HG03442 (cell line): ENCODE measurements at regions not wholly inside any gene's neighbourhood (a gene's known extent, or its start where the extent isn't known, plus 50 kb on each side); places are given as distances from the start of the nearest gene placed in this dataset.
A peak's percentile ranks its signal among the peaks of the same experiment; 100 is the strongest.

Experiments
- ATAC-seq: cut with Tn5 transposase; IDR thresholded peaks from one replicate; pipeline ENCODE4 v1.9.1; 2021; ENCODE audit warnings: mild to moderate bottlenecking, moderate library complexity; ENCODE audit not compliant: unreplicated experiment

DNA sequence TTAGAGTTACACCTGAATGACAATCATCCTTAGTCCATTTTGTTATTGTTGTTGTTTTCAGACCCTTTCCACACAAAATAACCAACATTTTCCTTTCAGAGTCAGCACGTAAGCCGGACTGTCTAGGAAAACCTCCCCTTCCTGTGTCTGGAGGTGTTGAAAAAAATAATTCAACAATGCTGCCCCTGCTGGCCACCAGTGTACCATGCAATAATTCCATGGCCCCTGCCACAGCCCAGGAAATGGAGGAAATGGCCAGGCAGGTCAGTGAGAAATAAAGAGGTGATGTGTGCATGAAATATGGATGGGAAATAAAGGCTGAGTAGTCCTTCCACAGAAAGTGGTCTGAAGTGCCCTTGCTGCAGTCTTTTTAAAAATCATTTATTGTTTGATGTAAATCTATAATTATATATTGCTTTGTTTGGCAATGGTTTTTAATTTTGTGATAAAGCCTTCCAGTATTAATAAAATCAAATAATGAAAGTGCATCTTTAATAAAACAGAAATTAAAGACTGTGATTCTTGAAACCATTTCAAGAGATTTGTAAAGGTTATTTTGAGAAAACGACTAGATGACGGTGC lies 152.8 kb upstream of the PAPPA start:
- ATAC-seq: peak; percentile 86

DNA sequence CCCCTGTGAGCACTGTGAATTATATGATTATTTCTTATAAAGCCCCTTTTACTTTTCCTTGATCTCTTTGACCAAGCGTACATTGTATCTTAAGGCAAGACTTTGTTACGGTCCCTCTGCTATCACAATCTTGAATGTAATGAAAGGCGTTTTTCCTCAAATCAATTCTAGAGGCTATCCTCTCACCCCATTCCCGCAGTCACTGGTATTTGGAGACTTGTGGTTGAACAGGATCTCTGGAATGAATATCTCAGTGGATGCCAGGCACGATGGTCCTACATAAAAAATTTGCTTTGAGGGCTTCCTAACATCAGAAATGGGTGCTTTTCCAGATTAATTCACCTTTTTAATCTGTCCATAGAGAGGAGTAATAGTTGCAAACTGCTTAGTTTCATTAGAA lies 151.4 kb upstream of the PAPPA start:
- no peak for ATAC-seq

DNA sequence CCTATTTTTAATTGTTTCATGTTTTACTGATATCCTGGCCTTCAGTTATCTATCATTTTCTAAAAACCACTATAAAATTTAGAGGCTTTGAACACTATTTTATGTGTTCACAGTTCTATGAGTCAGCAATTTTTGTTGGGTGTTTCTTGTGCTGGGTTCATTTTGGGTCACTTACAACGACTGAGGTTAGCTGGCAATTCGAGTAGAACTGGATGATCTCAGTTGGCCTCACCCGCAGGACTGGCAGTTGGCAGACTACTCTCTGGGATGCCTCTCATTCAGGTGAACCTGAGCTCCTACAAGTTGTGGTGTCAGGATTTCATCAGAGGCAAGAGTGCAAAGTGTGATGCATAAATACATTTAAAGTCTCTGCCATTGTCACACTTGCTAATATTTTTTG lies 151.0 kb upstream of the PAPPA start:
- ATAC-seq: no peak

DNA sequence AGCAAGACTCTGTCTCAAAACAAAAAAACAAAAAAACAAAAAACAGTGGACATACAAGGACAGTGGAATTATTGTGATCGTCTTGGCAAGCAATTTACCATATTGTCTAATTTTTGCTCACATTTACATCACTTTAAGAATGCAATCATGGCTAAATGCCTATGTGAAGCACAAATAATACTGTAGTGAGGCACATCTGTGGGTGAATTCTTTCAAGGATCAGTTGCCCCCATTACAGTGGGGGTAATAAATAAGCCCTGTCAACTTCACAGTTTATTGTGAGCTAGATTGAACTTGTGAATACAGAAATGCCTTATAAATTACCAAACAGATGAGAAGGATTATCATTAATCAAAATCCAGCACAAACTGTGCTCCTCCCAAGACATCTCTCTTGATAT lies 150.2 kb upstream of the PAPPA start:
- ATAC-seq: no peak

DNA sequence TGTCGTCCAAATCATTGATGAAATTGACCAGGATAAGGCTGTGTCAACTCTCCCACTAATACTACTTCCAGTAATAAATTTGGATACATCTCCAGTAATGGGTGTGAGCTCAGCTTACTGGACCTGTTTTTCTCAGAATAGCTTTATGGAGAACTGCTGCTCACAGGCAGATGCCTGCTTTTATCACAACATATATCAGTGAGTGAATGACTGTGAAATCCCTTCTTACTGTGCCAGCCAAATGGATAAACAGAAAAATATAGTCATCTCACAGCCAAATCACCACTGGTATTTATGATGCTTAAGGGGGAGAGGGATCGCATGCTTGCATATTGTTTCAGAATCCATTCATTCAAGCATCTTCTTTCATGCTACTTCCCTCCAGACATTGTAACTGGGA lies 148.4 kb upstream of the PAPPA start:
- ATAC-seq: no peak

DNA sequence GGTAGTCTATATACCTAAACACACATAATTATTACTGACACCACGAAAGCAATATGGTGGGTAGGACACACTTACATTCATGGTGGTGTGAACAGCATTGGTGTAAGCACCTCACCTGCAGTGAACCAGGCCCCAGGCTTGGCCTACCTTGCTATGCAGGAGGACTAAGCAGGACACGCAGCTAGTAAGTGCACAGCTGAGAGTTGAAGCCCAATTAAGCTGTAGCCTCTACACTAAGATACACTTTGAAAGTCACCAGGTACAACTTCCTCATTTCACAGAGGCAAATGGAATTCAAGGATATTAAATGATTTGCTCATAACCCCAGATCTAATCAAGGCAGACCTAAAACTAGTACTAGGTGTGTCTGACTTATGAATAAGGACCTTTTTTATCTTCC lies 145.8 kb upstream of the PAPPA start:
- no peak for ATAC-seq

DNA sequence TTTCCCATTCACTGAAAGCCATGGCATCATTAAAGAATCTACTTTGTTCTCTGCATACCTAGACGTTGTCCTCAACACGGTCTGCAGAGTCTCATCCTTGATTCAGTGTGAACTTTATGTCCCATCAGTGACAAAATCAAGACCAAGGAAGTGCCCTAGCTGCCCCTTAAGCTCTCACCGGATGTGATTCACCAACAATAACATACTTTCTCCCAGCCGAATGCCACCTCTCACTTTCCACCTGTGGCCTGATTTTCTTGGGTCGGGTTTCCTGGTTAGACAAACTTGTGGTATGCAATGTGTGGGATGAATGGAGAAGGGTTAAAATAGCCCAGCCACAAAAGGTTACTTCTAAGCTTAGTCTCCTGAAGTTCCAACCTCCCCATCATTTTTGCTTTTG lies 145.3 kb upstream of the PAPPA start:
- ATAC-seq: no peak

DNA sequence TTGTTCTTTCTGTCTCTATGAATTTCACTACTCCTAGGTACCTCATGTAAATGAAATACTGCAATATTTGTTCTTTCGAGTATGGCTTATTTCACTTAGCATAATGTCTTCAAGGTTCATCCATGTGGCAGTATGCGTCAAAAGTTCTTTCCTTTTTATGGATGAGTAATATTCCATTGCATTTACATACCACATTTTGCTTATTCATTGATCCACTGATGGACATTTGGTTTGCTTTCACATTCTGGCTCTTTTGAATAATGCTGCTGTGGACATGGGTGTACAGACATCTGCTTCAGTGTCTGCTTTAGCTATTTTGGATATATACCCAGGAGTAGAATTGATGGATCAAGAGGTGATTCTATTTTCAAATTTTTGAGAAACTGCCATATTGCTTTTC lies 144.2 kb upstream of the PAPPA start:
- ATAC-seq: no peak

DNA sequence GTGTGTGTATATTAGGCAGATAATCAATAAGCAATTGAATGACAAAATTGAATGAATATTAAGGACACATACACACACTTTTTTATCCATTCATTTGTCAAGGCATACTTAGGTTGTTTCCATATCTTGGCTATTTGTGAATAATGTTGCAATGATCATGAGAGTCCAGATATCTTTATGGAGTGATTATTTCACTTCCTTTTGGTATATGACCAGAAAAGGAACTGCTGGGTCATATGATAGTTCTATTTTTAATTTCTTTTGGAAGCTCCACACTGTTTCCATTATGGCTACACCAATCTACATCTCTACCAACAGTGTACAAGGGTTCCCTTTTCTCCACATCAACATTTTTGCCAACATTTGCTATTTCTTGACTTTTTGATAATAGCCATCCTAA lies 137.7 kb upstream of the PAPPA start:
- ATAC-seq: no peak

DNA sequence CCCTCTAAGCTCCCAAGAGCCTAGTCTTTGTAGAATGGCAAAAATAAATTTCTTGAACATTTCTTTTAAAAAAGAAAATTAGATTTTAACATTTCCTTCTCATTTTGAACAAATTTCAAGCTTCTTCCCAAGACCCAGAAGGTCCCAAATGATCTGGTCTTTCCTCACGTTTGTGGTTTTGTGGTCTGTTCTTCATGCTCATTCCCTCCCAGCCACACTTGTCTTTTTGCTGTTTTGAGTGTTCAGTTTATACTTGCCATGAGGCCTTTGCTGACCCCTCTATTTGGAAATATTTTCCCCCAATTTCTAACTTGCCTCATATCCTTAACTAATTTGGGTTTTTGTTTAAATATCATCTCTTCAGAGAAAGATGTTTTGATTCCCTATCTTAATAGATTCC lies 133.4 kb upstream of the PAPPA start:
- ATAC-seq: no peak

DNA sequence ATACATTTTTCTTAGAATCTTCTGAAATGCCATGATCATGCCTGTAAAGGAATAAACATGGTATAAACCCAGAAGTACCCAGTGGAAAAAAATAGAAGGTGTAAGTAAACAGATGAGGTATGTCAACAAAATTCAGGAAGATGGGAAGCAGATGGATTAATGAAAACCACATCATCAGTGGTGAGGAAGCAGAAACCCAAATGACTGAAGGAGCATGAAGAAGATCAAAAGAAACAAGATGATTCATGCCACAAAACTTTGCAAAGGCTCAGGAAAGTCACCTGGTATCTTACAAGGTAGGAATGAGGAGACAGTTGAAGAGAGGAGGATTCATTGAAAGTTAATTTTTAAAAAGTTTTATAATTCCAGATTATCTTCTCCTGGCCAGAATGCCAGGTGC lies 132.8 kb upstream of the PAPPA start:
- ATAC-seq: no peak

DNA sequence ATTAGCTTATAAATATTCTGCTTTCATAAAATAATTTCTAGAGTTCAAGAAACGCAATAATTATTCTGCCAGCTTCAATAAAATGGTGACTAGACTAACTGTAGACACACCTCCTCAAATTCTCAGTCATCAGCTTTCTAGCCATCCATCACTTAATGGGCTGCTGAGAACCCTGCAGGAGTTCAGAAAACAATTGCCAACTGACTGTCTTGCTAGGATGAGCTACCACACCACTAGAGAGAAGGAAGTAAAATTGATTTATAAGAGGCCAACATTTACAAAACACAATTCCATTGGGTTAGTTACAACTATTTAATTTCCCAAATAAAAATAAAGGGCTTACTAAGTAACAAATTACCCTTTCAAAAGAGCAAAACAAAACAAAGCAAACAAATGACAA lies 126.5 kb upstream of the PAPPA start:
- no peak for ATAC-seq

DNA sequence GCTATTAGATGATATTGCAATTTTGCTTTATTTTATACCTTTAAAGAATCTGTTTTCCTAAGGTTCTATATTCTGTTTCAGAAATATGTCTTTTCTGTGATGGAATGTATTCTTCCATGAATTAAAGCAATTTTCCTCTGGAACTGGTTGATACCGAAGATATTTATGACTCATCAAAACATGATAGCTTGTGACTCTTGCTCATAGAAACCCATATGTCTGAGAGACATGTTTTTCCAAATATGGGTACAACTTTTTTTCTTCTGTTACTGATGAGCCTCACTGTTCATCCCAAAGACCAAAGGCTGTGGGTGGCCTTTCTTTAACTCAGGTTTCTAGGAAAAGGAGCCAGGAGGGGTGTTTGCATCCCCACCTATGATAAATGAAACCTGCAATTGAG lies 126.1 kb upstream of the PAPPA start:
- ATAC-seq: no peak

DNA sequence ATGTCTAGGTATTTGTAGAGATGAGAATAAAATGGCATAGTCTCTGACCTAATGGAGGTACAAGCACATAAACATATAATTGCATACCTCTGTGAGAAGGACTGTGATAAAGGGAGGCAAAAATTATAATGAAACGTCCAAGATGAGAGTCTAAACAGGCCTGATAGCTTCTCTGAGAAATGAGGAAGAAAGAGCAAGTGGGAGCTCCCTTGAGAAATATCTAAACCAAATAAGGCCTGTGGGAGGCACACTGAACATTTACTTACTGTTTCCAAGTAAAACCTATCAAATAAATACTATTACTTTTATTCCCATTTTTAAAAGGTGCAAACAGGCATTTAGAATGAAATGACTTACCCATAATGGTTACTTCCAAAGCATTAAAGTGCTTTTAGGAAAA lies 125.6 kb upstream of the PAPPA start:
- ATAC-seq: no peak

DNA sequence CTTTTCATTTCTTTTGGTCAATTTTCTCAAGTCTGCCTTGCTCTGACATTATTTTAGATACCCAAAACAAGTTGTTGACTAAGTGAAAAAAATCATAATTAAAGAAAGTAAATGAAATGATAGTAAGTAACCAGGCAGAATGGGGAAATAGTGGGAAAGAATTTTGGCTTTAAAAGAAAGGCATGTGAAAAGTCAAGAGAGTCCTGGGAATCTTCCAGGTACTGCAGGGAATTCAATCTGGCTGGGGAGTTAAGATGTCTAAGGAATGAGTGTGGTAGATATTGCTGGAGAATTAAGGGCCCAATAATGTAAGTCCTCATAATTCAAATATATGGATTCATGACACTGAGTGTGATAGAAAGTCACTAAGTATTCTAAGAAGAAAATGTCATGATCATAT lies 123.1 kb upstream of the PAPPA start:
- ATAC-seq: no peak

DNA sequence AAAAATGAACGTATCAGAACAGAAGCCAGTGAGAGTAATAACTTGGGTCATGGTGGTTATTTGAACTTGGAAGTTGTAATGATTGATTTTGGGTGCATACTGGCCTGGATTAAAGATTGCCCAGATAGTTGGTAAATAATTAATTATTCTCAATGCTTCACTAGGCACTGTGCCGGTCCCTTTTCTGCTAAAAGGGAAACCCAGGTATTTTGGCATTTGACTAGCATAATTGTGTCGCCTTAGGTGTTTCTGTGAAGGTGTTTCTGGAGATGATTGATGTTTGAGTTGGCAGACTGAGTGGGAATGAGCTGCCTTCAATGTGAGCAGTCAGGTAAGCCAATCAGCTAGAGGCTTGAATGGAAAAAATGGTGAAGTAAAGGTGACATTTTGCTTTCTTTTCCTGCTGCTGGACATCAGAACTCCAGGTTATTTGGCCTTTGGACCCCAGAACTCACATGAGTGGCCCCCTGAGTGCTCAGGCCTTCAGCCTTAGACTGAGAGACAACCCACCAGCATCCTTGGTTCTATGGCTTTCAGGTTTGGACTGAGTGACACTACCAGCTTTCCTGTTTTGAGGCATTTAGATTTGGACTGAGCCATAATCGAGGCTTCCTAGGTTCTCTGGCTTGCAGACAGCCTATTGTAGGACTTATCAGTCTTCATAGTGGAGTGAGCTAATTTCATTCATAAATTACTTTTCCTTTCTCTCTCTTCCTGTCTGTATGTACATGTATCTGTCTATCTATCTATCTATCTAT lies 120.7 kb upstream of the PAPPA start:
- ATAC-seq: no peak

DNA sequence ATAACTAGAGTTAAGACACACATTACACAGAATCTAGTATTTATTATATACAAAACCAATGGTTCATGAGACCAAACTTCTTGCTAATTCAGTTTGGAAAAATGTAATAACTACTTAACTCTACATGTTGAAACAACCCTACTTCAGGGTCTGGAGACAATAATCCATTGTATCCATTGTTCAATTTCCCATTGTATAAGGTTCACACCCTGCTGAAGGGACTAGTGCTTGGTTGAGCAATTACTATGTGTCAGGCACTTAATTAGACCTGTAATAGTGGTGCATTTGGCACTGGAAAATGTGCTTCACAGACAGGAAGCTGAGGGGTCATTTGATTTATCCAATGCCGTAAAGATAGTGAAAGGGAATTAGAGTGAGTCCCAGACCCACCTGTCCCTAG lies 114.3 kb upstream of the PAPPA start:
- ATAC-seq: no peak

DNA sequence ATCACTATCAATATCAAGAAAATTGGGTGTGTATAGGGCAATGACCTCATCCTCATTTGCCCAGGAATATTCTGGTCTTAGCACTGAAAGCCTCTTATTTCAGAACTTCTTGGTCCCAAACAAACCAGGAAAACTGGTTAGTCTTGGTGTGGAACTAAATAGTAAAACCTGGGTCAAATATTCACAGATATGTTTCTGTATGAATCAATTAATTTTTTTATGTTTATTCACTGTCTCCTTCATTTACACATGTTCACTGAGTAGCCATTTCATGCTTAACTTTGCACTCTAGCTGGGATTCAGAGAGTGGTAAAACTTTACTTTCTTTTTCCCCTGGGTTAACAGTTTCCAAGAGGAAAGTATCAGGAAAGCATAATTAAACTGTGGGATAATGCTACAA lies 113.7 kb upstream of the PAPPA start:
- no peak for ATAC-seq

DNA sequence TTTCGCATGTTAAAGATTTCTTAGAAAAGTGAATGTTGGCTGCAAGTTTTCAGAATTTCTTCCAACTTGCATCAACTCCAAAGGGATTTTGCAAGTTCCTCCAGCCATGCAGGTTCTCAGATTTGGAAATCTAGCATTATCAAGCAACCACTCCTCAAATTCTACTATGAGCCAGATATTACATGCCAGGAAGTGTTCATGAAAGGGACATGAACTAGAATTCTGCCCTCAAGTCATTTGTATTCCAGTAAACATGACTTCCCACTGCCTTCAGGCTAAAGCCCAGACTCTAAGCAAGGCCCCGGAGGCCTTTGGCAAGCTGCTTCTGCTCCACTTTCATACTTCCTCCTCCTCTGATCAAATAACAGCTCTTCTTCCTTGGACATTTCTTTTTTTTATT lies 111.3 kb upstream of the PAPPA start:
- ATAC-seq: no peak

DNA sequence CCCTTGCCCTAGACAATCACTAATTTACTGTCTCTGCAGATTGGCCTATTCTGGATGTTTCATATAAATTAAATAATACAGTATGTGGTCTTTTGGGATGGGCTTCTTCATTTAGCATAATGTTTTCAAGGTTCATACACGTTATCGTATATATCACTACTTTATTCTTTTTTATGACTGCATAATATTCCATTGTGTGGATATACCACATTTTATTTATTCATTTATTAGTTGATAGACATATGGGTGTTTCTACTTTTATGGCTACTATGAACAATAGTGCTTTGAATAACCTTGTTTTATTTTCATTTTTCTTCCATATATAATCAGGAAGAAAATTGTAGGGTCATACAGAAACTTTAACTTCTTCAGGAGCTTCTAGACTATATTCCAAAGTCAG lies 108.5 kb upstream of the PAPPA start:
- no peak for ATAC-seq

DNA sequence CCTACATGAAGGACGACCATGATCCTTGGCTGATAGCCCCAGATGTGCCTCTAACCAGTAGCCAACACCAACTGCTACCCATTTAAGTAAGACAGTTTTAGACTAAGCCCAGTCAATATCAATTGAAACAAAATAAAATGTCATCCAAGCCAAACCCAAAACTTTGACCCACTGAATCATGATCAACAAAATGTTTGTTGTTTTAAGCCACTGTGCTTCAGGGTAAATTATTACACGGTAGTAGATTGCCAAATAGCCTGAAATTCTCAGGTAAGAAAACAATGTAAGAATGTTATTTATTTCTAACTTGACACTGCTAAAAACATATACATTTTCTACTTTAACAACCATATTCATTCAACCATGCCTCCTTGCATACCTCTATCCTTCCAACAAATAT lies 105.5 kb upstream of the PAPPA start:
- no peak for ATAC-seq

DNA sequence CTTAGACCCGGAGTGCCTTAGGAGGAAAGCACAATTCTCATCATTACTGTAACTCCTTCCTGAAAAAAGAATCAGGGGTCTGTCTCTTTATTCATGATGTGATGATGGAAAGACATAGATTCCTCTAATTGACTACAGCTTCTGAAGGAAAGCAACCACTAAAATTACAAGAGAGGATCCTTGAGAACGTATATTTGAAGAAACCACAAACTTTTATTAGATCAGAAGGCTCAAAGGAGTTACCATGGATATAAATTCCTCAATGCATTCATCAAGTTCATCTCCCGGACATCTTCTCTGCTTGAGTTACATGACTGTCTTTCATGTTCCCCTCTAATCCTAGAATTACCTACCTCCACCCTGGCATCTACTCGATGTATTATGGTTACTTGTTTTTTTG lies 104.1 kb upstream of the PAPPA start:
- ATAC-seq: no peak

DNA sequence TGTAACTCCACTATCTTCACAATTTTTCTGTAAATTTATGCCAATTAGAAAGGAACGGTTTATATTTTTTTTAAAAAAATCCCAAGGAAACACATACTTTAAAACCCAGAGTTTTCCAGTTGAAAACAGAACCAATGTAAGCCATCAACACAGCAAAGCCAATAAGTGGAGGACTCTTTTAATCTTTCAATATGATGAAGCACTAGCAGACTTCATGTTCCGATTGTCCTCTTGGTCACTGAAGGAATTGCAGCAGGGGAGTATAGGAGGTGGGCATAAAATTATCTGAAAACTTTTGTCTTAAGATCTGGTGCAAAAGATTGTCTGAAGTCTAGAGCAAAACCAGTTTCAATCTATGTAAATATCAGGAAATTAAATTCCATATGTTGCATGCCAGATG lies 102.1 kb upstream of the PAPPA start:
- ATAC-seq: no peak
